Neural cell (in vitro differentiated cells): ENCODE measurements at regions not wholly inside any gene's neighbourhood (a gene's known extent, or its start where the extent isn't known, plus 50 kb on each side); places are given as distances from the start of the nearest gene placed in this dataset.

Source experiments
- CTCF ChIP-seq: fragments of 450-650 bp; IDR thresholded peaks from 2 replicates; pipeline ENCODE4 v1.5.1; 2014; ENCODE audit warnings: antibody characterized with exemption, mild to moderate bottlenecking, moderate library complexity; ENCODE audit not compliant: poor library complexity, severe bottlenecking
- EP300 ChIP-seq: fragments of 450-650 bp; conservative IDR thresholded peaks from 2 replicates; pipeline ENCODE4 v1.6.1; 2014; ENCODE audit warnings: antibody characterized with exemption, mild to moderate bottlenecking, moderate library complexity; ENCODE audit not compliant: poor library complexity, severe bottlenecking
- POLR2AphosphoS5 ChIP-seq: IDR thresholded peaks from 2 replicates; pipeline ENCODE4 v1.6.1; 2012

GRCh38 chr6:90413867-90414266 is 117.2 kb upstream of the BACH2 start:
- TF ChIP-seq CTCF (no peak), EP300 (no peak), POLR2AphosphoS5 (no peak)
